Right lobe of liver (tissue), 6 donors: ENCODE measurements at regions not wholly inside any gene's neighbourhood (a gene's known extent, or its start where the extent isn't known, plus 50 kb on each side); places are given as distances from the start of the nearest gene placed in this dataset.

Experiments used
- ATAC-seq, 4 donors: fragments of 200-7000 bp; cut with Tn5 transposase; one replicate each; pipeline ENCODE4 v1.9.1; 2020; ENCODE audit warnings: mild to moderate bottlenecking in 4 of 4, moderate library complexity in 4 of 4
- DNase-seq, 3 donors: peaks; one replicate each; pipeline ENCODE4 v3.0.0-alpha.2; 2020
- H3K27ac ChIP-seq, 3 donors: fragments of 200-600 bp; one replicate each; pipeline ENCODE4 v1.8.0; 2022
- H3K27me3 ChIP-seq, 2 donors: fragments of 200-600 bp; one replicate each; pipeline ENCODE4 v1.8.0; 2022
- H3K36me3 ChIP-seq, 4 donors: fragments of 200-600 bp; sonication (generic) in 1 of 4; one replicate each; pipeline versions ENCODE4 v1.5.1 to v1.8.0; 2017 to 2022; ENCODE audit warnings: control low read depth in 1 of 4
- H3K4me1 ChIP-seq, 4 donors: fragments of 200-600 bp; sonication (generic) in 1 of 4; one replicate each; pipeline versions ENCODE4 v1.5.1 to v1.8.0; 2017 to 2022; ENCODE audit warnings: control low read depth in 1 of 4
- H3K4me3 ChIP-seq, 3 donors: fragments of 200-600 bp; one replicate each; pipeline ENCODE4 v1.8.0; 2022
- H3K9me3 ChIP-seq, 4 donors: fragments of 200-600 bp; sonication (generic) in 1 of 4; one replicate each; pipeline versions ENCODE4 v1.5.1 to v1.8.0; 2017 to 2022; ENCODE audit warnings: control low read depth in 1 of 4
- CTCF ChIP-seq, 4 donors: fragments of 200-600 bp in 3 of 4; fragments of 450-650 bp in 1 of 4; IDR thresholded peaks; one replicate each; pipeline versions ENCODE4 v1.5.1 to v1.8.0; 2016 to 2022; ENCODE audit warnings: antibody characterized with exemption in 4 of 4, mild to moderate bottlenecking in 2 of 4
- POLR2A ChIP-seq: fragments of 450-650 bp; IDR thresholded peaks from one replicate; pipeline ENCODE4 v1.6.1; 2017; ENCODE audit warnings: antibody characterized with exemption, mild to moderate bottlenecking
- WGBS: methylation state at CpG from one replicate; pipeline ENCODE4 v1.1.6; 2018; ENCODE audit warnings: low coverage, low lambda C conversion rate; ENCODE audit not compliant: insufficient coverage; ENCODE audit errors: missing lambda C conversion rate; 5-methylcytosine and 5-hydroxymethylcytosine counted together
- intact Hi-C, 2 donors: fragments of 100-400 bp; cut with DNase I; formaldehyde crosslinking; loops; one replicate each; pipeline versions ENCODE4 v1.11.2 to v1.14.1; 2022
- donor health status: DM: no; HTN: yes; CAD: no.
- donor health status: DM: no; HTN: no; CAD: no.
- donor health status: DM: no; HTN: no; CAD: no.
- donor health status: DM: no; HTN: yes; CAD: no.
- donor health status: DM: no; HTN: yes; CAD: no.

GRCh38 chrY:8202837-8203236 is 1134.4 kb upstream of the TSPY4 start:
- ATAC-seq (no peak), DNase-seq (no peak)
- H3K9me3 ChIP-seq: no peaks in the 10 kb centered on the region
- TF ChIP-seq POLR2A: no peak
- no peak for TF ChIP-seq CTCF (IDR thresholded peaks at IDR 0.05)
- no peak overlapping the region for H3K4me3 ChIP-seq
- no CpG with 5 or more reads among the region's 3 CpGs for WGBS
- H3K36me3 ChIP-seq: no peaks in the 10 kb centered on the region
- H3K27me3 ChIP-seq: no peaks in the 10 kb centered on the region
- no peak overlapping the region for H3K27ac ChIP-seq
- intact Hi-C loops: no loop called here
- no peaks in the 10 kb centered on the region for H3K4me1 ChIP-seq

GRCh38 chrY:8241144-8241543 is 1096.1 kb upstream of the TSPY4 start:
- TF ChIP-seq POLR2A: no peak
- no peak for TF ChIP-seq CTCF (IDR thresholded peaks at IDR 0.05)
- Histone ChIP-seq H3K36me3 (no peaks in the 10 kb centered on the region), H3K4me3 (no peak overlapping the region), H3K27me3 (no peaks in the 10 kb centered on the region), H3K27ac (no peak overlapping the region), H3K4me1 (no peaks in the 10 kb centered on the region), H3K9me3 (no peaks in the 10 kb centered on the region)
- no peak for ATAC-seq
- no CpG with 5 or more reads among the region's 8 CpGs for WGBS
- no peak for DNase-seq
- intact Hi-C loops: no loop called here

GRCh38 chrY:8273807-8274206 is 1063.5 kb upstream of the TSPY4 start:
- no peak for TF ChIP-seq POLR2A
- no peak for TF ChIP-seq CTCF (IDR thresholded peaks at IDR 0.05)
- ATAC-seq (no peak), DNase-seq (no peak)
- no peak overlapping the region for H3K4me3 ChIP-seq
- intact Hi-C loops: no loop called here
- no peaks in the 10 kb centered on the region for H3K4me1 ChIP-seq
- H3K36me3 ChIP-seq: no peaks in the 10 kb centered on the region
- H3K27me3 ChIP-seq: no peaks in the 10 kb centered on the region
- H3K9me3 ChIP-seq: no peaks in the 10 kb centered on the region
- no peak overlapping the region for H3K27ac ChIP-seq

DNA sequence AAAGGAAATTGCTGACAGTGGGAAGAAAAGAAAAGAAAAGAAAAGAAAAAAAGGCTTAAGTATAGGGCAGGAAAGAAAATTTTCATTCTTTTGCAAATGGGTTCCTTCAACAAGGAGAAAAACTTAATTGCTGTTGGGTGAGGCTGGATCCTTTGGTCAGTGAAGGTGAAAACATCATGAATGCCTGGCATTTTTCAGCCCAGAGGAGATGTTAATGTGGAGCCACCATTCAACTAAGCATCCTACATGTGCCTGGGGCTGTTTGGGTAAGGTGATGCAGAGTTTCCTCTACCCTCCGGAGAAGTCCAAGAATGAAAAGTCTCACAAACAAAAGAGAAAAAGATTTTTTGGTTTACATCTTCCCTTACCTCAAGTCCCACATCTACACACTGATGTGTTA is 1032.2 kb upstream of the TSPY4 start:
- Histone ChIP-seq H3K36me3 (no peaks in the 10 kb centered on the region), H3K27me3 (no peaks in the 10 kb centered on the region), H3K4me3 (no peak overlapping the region), H3K4me1 (no peaks in the 10 kb centered on the region), H3K27ac (no peak overlapping the region), H3K9me3 (no peaks in the 10 kb centered on the region)
- intact Hi-C loops: no loop called here
- no peak for DNase-seq
- no CpG with 5 or more reads among the region's 1 CpG for WGBS
- no peak for TF ChIP-seq POLR2A
- TF ChIP-seq CTCF (IDR thresholded peaks at IDR 0.05): no peak
- no peak for ATAC-seq

DNA sequence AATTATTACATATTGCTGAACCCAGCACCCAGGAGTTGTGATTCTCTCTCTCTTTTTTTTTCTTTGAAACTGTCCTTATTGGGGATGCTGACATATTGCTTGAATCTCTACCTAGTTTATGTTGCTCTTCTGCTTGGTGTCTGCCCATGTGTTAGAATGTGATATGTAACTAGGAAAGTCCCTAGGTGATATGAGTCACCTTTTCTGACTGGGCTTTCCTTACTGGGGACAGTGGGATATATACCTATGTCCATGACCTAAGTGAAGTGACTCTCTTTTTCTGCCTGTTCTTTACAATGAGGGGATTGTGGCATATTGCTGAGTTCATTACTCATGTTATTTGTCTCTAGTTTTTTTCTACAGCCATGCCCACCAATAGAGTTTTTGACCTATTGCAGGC is 1013.2 kb upstream of the TSPY4 start:
- no peak overlapping the region for H3K27ac ChIP-seq
- intact Hi-C loops: no loop called here
- no peak for DNase-seq
- H3K36me3 ChIP-seq: no peaks in the 10 kb centered on the region
- H3K4me3 ChIP-seq: no peak overlapping the region
- no peaks in the 10 kb centered on the region for H3K9me3 ChIP-seq
- H3K4me1 ChIP-seq: no peaks in the 10 kb centered on the region
- TF ChIP-seq CTCF (IDR thresholded peaks at IDR 0.05): no peak
- no peak for TF ChIP-seq POLR2A
- no peaks in the 10 kb centered on the region for H3K27me3 ChIP-seq
- ATAC-seq: no peak
